Epithelial cell of esophagus (primary cell): ENCODE measurements at regions not wholly inside any gene's neighbourhood (a gene's known extent, or its start where the extent isn't known, plus 50 kb on each side); places are given as distances from the start of the nearest gene placed in this dataset.

Source experiments
- DNase-seq: peaks from one replicate; pipeline ENCODE4 v3.0.0; 2010; ENCODE audit warnings: low read depth
- H3K4me3 ChIP-seq: 2 replicates; pipeline ENCODE4 v1.5.1; 2011; ENCODE audit warnings: mild to moderate bottlenecking, low read length, control low read depth
- TF ChIP-seq, protein P1 (sequence below): IDR thresholded peaks from 2 replicates; pipeline ENCODE4 v1.5.1; 2011; ENCODE audit warnings: low read depth, mild to moderate bottlenecking, low read length, control low read depth, inconsistent platforms; ENCODE audit not compliant: insufficient read depth; ENCODE audit errors: missing control alignments

DNA sequence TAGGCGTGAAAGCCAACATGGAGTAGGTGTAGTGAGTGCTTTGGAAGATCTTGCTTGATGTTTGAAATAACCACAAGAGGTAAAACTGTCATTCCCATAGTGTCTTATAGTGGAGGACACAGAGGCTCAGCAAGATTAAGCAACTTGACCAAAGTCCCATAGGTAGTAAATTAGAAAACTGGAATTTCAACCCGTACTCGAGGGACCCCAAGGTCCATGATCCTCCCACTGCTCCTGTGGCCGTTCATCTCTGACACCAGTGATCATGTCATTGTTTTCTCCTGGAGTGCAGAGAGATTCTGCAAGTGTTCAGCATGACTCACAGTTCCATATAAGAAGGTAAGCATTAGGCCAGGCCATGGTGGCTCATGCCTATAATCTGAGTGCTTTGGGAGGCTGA lies 126.9 kb downstream of the FGF9 start:
- TF ChIP-seq, protein P1, sequence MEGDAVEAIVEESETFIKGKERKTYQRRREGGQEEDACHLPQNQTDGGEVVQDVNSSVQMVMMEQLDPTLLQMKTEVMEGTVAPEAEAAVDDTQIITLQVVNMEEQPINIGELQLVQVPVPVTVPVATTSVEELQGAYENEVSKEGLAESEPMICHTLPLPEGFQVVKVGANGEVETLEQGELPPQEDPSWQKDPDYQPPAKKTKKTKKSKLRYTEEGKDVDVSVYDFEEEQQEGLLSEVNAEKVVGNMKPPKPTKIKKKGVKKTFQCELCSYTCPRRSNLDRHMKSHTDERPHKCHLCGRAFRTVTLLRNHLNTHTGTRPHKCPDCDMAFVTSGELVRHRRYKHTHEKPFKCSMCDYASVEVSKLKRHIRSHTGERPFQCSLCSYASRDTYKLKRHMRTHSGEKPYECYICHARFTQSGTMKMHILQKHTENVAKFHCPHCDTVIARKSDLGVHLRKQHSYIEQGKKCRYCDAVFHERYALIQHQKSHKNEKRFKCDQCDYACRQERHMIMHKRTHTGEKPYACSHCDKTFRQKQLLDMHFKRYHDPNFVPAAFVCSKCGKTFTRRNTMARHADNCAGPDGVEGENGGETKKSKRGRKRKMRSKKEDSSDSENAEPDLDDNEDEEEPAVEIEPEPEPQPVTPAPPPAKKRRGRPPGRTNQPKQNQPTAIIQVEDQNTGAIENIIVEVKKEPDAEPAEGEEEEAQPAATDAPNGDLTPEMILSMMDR = no peak
- no peak overlapping the region for H3K4me3 ChIP-seq
- no peak for DNase-seq

DNA sequence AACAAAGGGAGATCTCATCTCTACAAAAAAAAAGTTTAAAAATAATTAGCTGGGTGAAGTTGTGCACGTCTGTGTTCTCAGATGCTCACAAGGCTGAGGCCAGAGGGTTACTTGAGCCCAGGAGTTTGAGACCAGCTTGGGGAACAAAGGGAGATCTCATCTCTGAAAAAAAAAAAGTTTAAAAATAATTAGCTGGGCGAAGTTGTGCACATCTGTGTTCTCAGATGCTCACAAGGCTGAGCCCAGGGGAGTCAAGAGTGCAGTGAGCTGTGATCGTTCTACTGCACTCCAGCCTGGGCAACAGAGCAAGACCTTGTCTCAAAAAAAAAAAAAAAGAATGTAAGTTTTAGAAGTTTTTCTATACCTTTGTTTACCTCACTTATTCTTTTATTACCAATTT lies 127.3 kb downstream of the FGF9 start:
- DNase-seq = no peak
- TF ChIP-seq, protein P1 = no peak
- no peak overlapping the region for H3K4me3 ChIP-seq

DNA sequence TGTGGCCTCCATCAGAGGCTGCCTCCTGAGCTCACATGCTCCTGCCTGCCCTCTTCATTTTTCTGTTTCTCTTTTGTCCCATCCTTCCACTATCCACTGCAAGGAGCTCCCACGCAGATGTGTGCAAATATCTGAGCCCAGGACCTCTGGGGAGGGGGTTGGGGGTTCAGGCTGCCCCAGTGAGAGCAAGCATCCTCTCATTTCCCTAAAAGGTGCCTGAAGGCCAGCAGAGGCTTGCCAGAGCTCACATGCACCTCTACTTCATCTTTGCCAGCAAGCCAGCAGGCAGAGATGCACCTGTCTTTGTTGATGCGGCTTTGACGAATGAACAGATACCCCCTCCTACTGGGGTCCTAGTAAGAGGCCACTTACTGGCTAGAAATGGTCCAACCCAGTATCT lies 128.8 kb downstream of the FGF9 start:
- no peak for DNase-seq
- TF ChIP-seq, protein P1 = no peak
- no peak overlapping the region for H3K4me3 ChIP-seq

DNA sequence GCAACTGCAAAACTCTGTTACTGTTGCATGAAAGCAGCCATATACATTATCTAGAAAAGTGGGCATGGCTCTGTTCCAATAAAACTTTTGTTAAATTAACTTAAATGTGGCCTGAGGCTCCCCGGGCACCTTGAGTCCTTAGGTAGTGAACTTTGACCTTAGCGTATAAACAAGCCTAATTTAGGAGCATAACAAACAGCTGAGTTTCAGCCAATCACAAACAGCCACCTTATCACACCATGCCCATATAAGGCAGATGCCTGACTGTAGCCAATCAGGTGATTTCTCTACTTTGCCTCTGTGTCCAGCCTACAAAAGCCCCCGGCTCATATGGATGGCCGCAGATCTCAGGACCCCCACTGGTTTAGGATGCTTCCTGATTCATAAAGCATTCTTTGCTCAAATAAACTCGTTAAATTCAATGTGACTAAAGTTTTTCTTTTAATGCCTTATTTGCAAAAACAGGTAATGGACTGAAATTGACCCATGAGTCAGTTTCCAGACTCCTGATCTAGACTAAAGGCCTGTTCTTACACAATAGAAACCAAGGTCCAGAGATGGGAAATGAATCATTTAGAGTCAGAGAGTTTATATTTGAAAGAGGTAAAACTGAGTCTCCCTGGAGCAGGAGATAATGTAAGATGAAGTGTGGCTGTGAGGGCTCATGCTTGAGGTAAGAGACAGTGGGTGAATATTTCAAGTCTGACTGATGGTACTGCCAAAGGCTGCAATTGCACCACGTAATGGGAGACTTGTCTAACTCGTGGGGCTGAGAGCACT lies 130.2 kb downstream of the FGF9 start:
- H3K4me3 ChIP-seq = no peak overlapping the region
- TF ChIP-seq, protein P1 = no peak
- peak; percentile 75 for DNase-seq

DNA sequence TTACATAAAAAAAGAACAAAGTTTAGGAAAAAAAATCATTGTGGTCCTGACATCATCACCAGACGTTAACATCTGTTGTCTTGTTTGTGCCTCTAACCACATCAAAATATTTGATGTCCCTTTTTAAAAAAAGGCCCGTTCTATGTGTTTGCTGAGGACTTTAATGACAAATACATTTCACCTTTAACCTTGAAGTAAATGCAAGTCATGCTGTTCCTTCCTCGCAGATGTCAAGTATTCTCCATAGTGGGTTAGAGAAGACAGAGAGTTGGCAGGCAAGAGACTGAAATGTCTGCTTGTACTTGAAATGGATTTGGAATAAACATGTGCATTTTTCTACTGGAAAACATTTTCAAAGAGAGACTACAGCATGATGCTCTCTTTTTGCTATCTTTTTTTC lies 134.9 kb downstream of the FGF9 start:
- H3K4me3 ChIP-seq = no peak overlapping the region
- TF ChIP-seq, protein P1 = no peak
- no peak for DNase-seq

DNA sequence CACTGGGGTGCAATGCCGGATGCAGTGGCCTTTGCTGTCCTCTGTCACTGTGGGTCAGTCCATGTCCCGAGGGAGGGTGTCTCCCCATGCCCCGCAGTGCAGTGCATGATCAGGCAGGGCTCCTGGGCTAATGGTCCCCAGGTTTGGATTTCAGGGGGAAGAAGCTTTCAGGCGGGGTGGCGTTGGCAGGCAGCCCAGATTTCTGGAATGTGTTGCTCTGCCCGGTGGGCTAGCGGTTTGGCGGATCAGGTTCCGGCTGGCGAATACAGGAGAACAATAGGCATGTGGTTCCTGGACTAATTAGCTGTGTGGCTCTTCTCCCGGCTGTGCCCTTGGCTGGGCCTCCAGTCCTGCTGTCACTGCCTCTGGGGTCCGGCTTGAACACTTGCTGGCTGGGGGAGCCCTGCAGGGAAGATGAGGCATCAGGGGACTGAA lies 141.3 kb downstream of the FGF9 start:
- H3K4me3 ChIP-seq = no peak overlapping the region
- TF ChIP-seq, protein P1 = no peak
- peak; percentile 2 for DNase-seq

DNA sequence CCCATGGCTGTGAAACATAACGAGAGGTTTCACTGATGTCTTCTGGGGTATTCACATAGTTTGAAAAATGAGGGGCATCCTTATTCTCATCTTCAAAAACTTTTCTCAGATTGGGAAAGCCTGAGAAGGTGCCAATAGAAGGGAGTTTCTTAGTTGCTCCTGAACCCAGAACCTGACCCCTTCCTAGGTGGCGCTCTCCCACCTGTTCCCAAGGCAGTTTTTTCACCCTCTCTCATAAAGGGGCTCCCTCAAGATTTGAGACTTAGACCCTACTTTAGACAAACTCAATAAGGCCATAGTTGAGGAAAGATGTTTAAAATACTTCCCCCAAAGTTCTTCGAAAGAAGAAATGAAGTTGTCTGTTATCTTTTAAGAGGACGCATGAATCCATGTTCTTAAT lies 142.2 kb downstream of the FGF9 start:
- no peak for DNase-seq
- TF ChIP-seq, protein P1 = no peak
- H3K4me3 ChIP-seq = no peak overlapping the region
